ENCODE measurements at regions not wholly inside any gene's neighbourhood (a gene's known extent, or its start where the extent isn't known, plus 50 kb on each side); places are given as distances from the start of the nearest gene placed in this dataset.

DNA sequence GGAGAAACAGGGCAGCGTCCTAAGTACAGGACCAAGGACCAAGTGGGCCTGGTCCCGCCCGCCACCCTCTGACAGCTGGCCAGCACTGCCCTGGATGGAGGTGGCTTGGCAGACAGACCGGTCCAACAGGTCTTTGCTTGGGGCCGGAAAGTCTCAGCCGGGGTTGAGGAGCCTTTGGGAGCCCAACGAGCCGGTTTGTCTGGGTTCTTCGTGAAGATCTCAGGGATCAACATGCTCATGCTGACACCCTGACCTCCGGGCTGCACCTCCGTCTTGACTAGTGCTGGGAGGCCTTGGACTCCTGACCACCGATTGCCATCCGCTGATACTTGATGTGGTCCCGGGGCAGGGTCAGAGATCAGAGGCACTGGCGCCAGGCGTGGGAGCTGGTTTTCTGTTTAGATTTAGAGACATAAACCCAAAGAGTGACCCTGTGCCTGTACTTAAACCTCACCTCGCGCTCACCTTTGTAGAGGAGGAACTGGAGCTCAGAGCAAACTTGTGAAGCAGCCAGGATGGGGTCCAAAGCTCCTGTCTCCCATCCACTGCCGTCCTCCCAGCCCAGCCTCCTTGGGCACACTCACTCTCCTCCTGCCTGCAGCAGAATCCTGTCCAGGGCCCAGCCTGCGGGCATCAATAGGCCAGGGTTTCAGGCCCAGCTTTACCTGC is 92.1 kb upstream of the GSE1 start (continued):
- TF ChIP-seq SMC3 (IDR thresholded peaks at IDR 0.05; ENCODE audit: low read length) (no peak), ZNF484 (CRISPR knock-in tag; IDR thresholded peaks at IDR 0.05; ENCODE audit: borderline replicate concordance, low read depth) (no peak), ZNF350 (CRISPR knock-in tag; IDR thresholded peaks at IDR 0.05; ENCODE audit: borderline replicate concordance, low read depth) (peak; percentile 64), SOX6 (IDR thresholded peaks at IDR 0.05) (no peak), SOX6 (CRISPR knock-in tag; IDR thresholded peaks at IDR 0.05) (peak; percentile 84), GLI4 (CRISPR knock-in tag; IDR thresholded peaks at IDR 0.05; ENCODE audit: borderline replicate concordance) (no peak), REPIN1 (CRISPR knock-in tag; IDR thresholded peaks at IDR 0.05; ENCODE audit: borderline replicate concordance, low read depth) (no peak), NFYB (CRISPR knock-in tag; IDR thresholded peaks at IDR 0.05) (peak; percentile 14; the same call in 1 of the 2 replicates), CHD4 (IDR thresholded peaks at IDR 0.05; ENCODE audit: borderline replicate concordance, low read length) (no peak), ZNF816 (CRISPR knock-in tag; IDR thresholded peaks at IDR 0.05; ENCODE audit: borderline replicate concordance) (no peak), ZNF878 (CRISPR knock-in tag; IDR thresholded peaks at IDR 0.05) (peak; percentile 50; the same call in 1 of the 2 replicates), RBM22 (optimal IDR thresholded peaks at IDR 0.05; ENCODE audit: low read length) (no peak), THYN1 (CRISPR knock-in tag; IDR thresholded peaks at IDR 0.05; ENCODE audit: borderline replicate concordance, low read depth) (no peak), SAFB2 (CRISPR knock-in tag; IDR thresholded peaks at IDR 0.05; ENCODE audit: borderline replicate concordance, low read depth) (no peak), KAT7 (CRISPR knock-in tag; IDR thresholded peaks at IDR 0.05; ENCODE audit: borderline replicate concordance) (0 out of 2 replicates have a peak, but pooled peaks have one; percentile 27), SP5 (CRISPR knock-in tag; IDR thresholded peaks at IDR 0.05; ENCODE audit: borderline replicate concordance, low read depth) (peak; percentile 83), HNRNPK (IDR thresholded peaks at IDR 0.05; ENCODE audit: low read depth, low read length, poor library complexity, severe bottlenecking) (no peak), FLYWCH1 (CRISPR knock-in tag; IDR thresholded peaks at IDR 0.05) (no peak), ZFX (CRISPR knock-in tag; IDR thresholded peaks at IDR 0.05; ENCODE audit: low read depth) (peak; percentile 56; the same call in 1 of the 2 replicates)
- TF ChIP-seq, protein P1, sequence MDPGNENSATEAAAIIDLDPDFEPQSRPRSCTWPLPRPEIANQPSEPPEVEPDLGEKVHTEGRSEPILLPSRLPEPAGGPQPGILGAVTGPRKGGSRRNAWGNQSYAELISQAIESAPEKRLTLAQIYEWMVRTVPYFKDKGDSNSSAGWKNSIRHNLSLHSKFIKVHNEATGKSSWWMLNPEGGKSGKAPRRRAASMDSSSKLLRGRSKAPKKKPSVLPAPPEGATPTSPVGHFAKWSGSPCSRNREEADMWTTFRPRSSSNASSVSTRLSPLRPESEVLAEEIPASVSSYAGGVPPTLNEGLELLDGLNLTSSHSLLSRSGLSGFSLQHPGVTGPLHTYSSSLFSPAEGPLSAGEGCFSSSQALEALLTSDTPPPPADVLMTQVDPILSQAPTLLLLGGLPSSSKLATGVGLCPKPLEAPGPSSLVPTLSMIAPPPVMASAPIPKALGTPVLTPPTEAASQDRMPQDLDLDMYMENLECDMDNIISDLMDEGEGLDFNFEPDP (CRISPR knock-in tag; conservative IDR thresholded peaks at IDR 0.05), result 0 out of 2 replicates have a peak, but pooled peaks have one; percentile 58
- TF ChIP-seq, protein P2, sequence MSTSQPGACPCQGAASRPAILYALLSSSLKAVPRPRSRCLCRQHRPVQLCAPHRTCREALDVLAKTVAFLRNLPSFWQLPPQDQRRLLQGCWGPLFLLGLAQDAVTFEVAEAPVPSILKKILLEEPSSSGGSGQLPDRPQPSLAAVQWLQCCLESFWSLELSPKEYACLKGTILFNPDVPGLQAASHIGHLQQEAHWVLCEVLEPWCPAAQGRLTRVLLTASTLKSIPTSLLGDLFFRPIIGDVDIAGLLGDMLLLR (CRISPR knock-in tag; IDR thresholded peaks at IDR 0.05), result no peak
- TF ChIP-seq, protein P3, sequence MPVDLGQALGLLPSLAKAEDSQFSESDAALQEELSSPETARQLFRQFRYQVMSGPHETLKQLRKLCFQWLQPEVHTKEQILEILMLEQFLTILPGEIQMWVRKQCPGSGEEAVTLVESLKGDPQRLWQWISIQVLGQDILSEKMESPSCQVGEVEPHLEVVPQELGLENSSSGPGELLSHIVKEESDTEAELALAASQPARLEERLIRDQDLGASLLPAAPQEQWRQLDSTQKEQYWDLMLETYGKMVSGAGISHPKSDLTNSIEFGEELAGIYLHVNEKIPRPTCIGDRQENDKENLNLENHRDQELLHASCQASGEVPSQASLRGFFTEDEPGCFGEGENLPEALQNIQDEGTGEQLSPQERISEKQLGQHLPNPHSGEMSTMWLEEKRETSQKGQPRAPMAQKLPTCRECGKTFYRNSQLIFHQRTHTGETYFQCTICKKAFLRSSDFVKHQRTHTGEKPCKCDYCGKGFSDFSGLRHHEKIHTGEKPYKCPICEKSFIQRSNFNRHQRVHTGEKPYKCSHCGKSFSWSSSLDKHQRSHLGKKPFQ (CRISPR knock-in tag; IDR thresholded peaks at IDR 0.05; ENCODE audit: insufficient replicate concordance), result peak; percentile 60
- TF ChIP-seq, protein P4, sequence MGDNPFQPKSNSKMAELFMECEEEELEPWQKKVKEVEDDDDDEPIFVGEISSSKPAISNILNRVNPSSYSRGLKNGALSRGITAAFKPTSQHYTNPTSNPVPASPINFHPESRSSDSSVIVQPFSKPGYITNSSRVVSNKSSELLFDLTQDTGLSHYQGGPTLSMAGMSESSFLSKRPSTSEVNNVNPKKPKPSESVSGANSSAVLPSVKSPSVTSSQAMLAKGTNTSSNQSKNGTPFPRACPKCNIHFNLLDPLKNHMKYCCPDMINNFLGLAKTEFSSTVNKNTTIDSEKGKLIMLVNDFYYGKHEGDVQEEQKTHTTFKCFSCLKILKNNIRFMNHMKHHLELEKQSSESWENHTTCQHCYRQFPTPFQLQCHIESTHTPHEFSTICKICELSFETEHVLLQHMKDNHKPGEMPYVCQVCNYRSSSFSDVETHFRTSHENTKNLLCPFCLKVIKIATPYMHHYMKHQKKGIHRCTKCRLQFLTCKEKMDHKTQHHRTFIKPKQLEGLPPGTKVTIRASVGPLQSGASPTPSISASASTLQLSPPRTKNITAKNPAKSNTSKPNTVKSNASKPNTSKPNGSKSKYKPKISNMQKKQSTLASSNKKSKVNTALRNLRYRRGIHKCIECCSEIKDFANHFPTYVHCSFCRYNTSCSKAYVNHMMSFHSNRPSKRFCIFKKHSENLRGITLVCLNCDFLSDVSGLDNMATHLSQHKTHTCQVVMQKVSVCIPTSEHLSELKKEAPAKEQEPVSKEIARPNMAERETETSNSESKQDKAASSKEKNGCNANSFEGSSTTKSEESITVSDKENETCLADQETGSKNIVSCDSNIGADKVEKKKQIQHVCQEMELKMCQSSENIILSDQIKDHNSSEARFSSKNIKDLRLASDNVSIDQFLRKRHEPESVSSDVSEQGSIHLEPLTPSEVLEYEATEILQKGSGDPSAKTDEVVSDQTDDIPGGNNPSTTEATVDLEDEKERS (CRISPR knock-in tag; IDR thresholded peaks at IDR 0.05), result 0 out of 2 replicates have a peak, but pooled peaks have one; percentile 84
